ENCODE measurements at regions not wholly inside any gene's neighbourhood (a gene's known extent, or its start where the extent isn't known, plus 50 kb on each side); places are given as distances from the start of the nearest gene placed in this dataset.

DNA sequence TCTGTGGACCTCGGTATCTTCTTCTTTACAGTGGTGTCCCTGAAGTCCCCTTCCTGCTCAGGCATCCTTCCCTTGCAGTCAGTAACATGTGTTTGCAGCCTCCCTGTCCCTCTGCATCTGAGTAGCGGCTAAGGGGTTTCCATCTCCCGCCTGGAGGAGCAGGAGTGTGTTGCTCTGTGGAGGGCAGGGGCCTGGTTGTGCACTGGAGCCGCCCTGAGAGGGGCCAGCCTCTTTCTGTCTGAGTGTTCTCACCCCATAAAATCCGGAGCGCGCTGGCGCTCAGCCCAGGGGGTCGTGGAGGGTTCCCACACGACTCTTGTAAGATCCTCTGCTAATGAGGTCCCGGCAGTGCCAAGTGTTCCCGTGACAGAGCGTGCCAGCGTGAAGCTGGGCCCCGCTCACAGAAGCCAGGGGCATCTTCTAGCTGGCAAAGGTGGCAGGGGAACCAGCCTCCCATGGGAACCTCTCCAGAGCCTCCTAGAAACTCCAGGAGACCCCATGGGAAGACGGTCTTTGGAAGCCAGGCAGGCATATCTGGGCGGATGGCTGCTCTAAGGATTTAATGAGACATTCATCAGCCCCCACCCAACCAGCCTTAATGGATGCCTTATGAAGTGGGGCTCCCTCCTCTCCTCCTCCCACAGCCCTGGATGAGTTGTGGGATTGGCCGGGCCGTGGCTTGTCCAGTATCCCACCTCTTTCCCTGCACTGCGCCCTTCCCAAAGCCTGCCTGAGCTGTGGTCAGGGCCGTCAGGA, 91.4 kb upstream of the GSE1 start:
- TF ChIP-seq EZH2 (IDR thresholded peaks at IDR 0.05; ENCODE audit: borderline replicate concordance, insufficient read depth, low read length, poor library complexity, severe bottlenecking) (no peak), RAD21 (conservative IDR thresholded peaks at IDR 0.05) (no peak), EP300 (conservative IDR thresholded peaks at IDR 0.05; ENCODE audit: poor library complexity, severe bottlenecking) (no peak), CTCF (IDR thresholded peaks at IDR 0.05; ENCODE audit: poor library complexity, severe bottlenecking) (no peak), POLR2AphosphoS5 (IDR thresholded peaks at IDR 0.05) (no peak), MXI1 (conservative IDR thresholded peaks at IDR 0.05; ENCODE audit: poor library complexity, severe bottlenecking) (no peak), REST (IDR thresholded peaks at IDR 0.05; ENCODE audit: borderline replicate concordance) (no peak)
